Spleen (tissue), 11 donors: ENCODE measurements at regions not wholly inside any gene's neighbourhood (a gene's known extent, or its start where the extent isn't known, plus 50 kb on each side); places are given as distances from the start of the nearest gene placed in this dataset.

Experiments
- DNase-seq: peaks from one replicate; pipeline ENCODE4 v3.0.0-alpha.2; 2020
- H3K27ac ChIP-seq, 8 donors: fragments of 200-600 bp; sonication (generic) in 7 of 8; 1 replicate in 4 of 8; 2 replicates in 4 of 8; pipeline versions ENCODE4 v1.5.0 to v1.8.0; 2016 to 2021; ENCODE audit warnings: inconsistent platforms in 4 of 8, mild to moderate bottlenecking in 4 of 8, moderate library complexity in 1 of 8
- H3K27me3 ChIP-seq, 7 donors: fragments of 200-600 bp; sonication (generic) in 6 of 7; replicated peaks in 1 of 7; 1 replicate in 4 of 7; 2 replicates in 3 of 7; pipeline versions ENCODE4 v1.5.0 to v1.8.0; 2016 to 2021; ENCODE audit warnings: inconsistent platforms in 3 of 7, mild to moderate bottlenecking in 1 of 7
- H3K36me3 ChIP-seq, 6 donors: fragments of 200-600 bp; sonication (generic) in 5 of 6; 1 replicate in 4 of 6; 2 replicates in 2 of 6; pipeline versions ENCODE4 v1.5.0 to v1.8.0; 2016 to 2021; ENCODE audit warnings: inconsistent platforms in 2 of 6
- H3K4me1 ChIP-seq, 6 donors: fragments of 200-600 bp; sonication (generic) in 5 of 6; 1 replicate in 3 of 6; 2 replicates in 3 of 6; pipeline versions ENCODE4 v1.5.0 to v1.8.0; 2016 to 2021; ENCODE audit warnings: inconsistent platforms in 3 of 6
- H3K4me3 ChIP-seq, 8 donors: fragments of 200-600 bp; sonication (generic) in 7 of 8; 1 replicate in 4 of 8; 2 replicates in 4 of 8; pipeline versions ENCODE4 v1.5.0 to v1.8.0; 2016 to 2021; ENCODE audit warnings: inconsistent platforms in 4 of 8, mild to moderate bottlenecking in 4 of 8, moderate library complexity in 2 of 8
- H3K9me3 ChIP-seq, 8 donors: fragments of 200-600 bp; sonication (generic) in 7 of 8; 1 replicate in 4 of 8; 2 replicates in 4 of 8; pipeline versions ENCODE4 v1.5.0 to v1.8.0; 2016 to 2021; ENCODE audit warnings: inconsistent platforms in 4 of 8
- CTCF ChIP-seq, 11 experiments: fragments of 200-600 bp in 7 of 11; fragments of 450-650 bp in 4 of 11; sonication (generic) in 4 of 11; IDR thresholded peaks in 8 of 11; conservative IDR thresholded peaks in 3 of 11; 1 replicate in 7 of 11; 2 replicates in 4 of 11; pipeline versions ENCODE4 v1.4.0 to v1.8.0; 2016 to 2021; ENCODE audit warnings: antibody characterized with exemption in 11 of 11, inconsistent platforms in 4 of 11, mild to moderate bottlenecking in 1 of 11
- POLR2A ChIP-seq, 3 donors: fragments of 450-650 bp; IDR thresholded peaks; one replicate each; pipeline ENCODE4 v1.5.1; 2017; ENCODE audit warnings: antibody characterized with exemption in 3 of 3, mild to moderate bottlenecking in 1 of 3
- POLR2AphosphoS5 ChIP-seq, 3 donors: sonication (generic); formaldehyde crosslinking; IDR thresholded peaks; one replicate each; pipeline ENCODE4 v1.5.1; 2017; ENCODE audit warnings: antibody characterized with exemption in 3 of 3
- WGBS, 5 donors: extraction: QIAGEN DNeasy Blood & Tissue Kit in 3 of 5; methylation state at CpG; one replicate each; pipeline versions ENCODE4 v1.1.5 to v1.1.7; 2013 to 2018; 5-methylcytosine and 5-hydroxymethylcytosine counted together
- intact Hi-C: fragments of 100-400 bp; cut with DNase I; formaldehyde crosslinking; loops from one replicate; pipeline ENCODE4 v1.15.0; 2023; ENCODE audit warnings: low total_unique reads
- donor health status: healthy with polysubstance abuse.
- donor health status: DM: no; HTN: no; CAD: no; lungs with moderate emphysema.
- donor health status: DM: no; HTN: no; CAD: no.
- donor health status: Bipolar disorder and iron deficiency.
- donor health status: healthy.
- donor health status: DM: no; HTN: no; CAD: no.
- donor health status: DM: yes; HTN: yes; CAD: no.

GRCh38 chr2:198909525-198910267, 548.0 kb downstream of the SATB2 start:
- TF ChIP-seq CTCF (IDR thresholded peaks at IDR 0.05 in 8 of 11, conservative IDR thresholded peaks at IDR 0.05 in 3 of 11) = no peak
- TF ChIP-seq POLR2A (IDR thresholded peaks at IDR 0.05) = no peak
- no peak for TF ChIP-seq POLR2AphosphoS5 (IDR thresholded peaks at IDR 0.05)

GRCh38 chr2:198905881-198906612, 551.7 kb downstream of the SATB2 start:
- H3K27me3 ChIP-seq = no peaks in the 10 kb centered on the region
- no peaks in the 10 kb centered on the region for H3K36me3 ChIP-seq
- 72 to 77% (median 72%) methylated on average over 7 of the region's 7 CpGs for WGBS, 5 donors
- H3K9me3 ChIP-seq = no peaks in the 10 kb centered on the region
- intact Hi-C loops = no loop called here
- no peak overlapping the region for H3K4me3 ChIP-seq
- DNase-seq = no peak
- no peak overlapping the region for H3K27ac ChIP-seq
- H3K4me1 ChIP-seq = no peaks in the 10 kb centered on the region
- no peak for TF ChIP-seq POLR2A (IDR thresholded peaks at IDR 0.05)
- no peak for TF ChIP-seq CTCF (IDR thresholded peaks at IDR 0.05 in 8 of 11, conservative IDR thresholded peaks at IDR 0.05 in 3 of 11)

More at GRCh38 chr2:198909525-198910267, 548.0 kb downstream of the SATB2 start:
- no peak for DNase-seq
- intact Hi-C loops = no loop called here
- Histone ChIP-seq H3K27ac (no peak overlapping the region), H3K27me3 (no peaks in the 10 kb centered on the region), H3K9me3 (no peaks in the 10 kb centered on the region), H3K4me1 (no peaks in the 10 kb centered on the region), H3K36me3 (no peaks in the 10 kb centered on the region), H3K4me3 (no peak overlapping the region)
- WGBS, 5 donors = 80 to 89% (median 84%) methylated on average over 2 of the region's 2 CpGs

GRCh38 chr2:198901894-198902293, 555.8 kb downstream of the SATB2 start:
- H3K4me3 ChIP-seq = no peak overlapping the region
- no peaks in the 10 kb centered on the region for H3K27me3 ChIP-seq
- no peak overlapping the region for H3K27ac ChIP-seq
- no peak for DNase-seq
- intact Hi-C loops = no loop called here
- no peak for TF ChIP-seq POLR2AphosphoS5 (IDR thresholded peaks at IDR 0.05)
- TF ChIP-seq CTCF (IDR thresholded peaks at IDR 0.05 in 8 of 11, conservative IDR thresholded peaks at IDR 0.05 in 3 of 11) = no peak
- no peak for TF ChIP-seq POLR2A (IDR thresholded peaks at IDR 0.05)
- H3K4me1 ChIP-seq = no peaks in the 10 kb centered on the region
- no peaks in the 10 kb centered on the region for H3K9me3 ChIP-seq
- no peaks in the 10 kb centered on the region for H3K36me3 ChIP-seq

GRCh38 chr2:198900141-198900540, 557.6 kb downstream of the SATB2 start:
- no peaks in the 10 kb centered on the region for H3K27me3 ChIP-seq
- TF ChIP-seq POLR2A (IDR thresholded peaks at IDR 0.05) (no peak), POLR2AphosphoS5 (IDR thresholded peaks at IDR 0.05) (no peak), CTCF (IDR thresholded peaks at IDR 0.05 in 8 of 11, conservative IDR thresholded peaks at IDR 0.05 in 3 of 11) (no peak)
- intact Hi-C loops = no loop called here
- DNase-seq = no peak
- no peak overlapping the region for H3K27ac ChIP-seq
- no peaks in the 10 kb centered on the region for H3K4me1 ChIP-seq
- 69 to 86% (median 74%) methylated on average over 3 of the region's 3 CpGs for WGBS, 5 donors
- no peak overlapping the region for H3K4me3 ChIP-seq
- no peaks in the 10 kb centered on the region for H3K9me3 ChIP-seq
- no peaks in the 10 kb centered on the region for H3K36me3 ChIP-seq
